Liver (tissue), 8 donors: ENCODE measurements at regions not wholly inside any gene's neighbourhood (a gene's known extent, or its start where the extent isn't known, plus 50 kb on each side); places are given as distances from the start of the nearest gene placed in this dataset.
"Not testable (repeated sequence)": the region's sequence is repeated elsewhere in the genome, so short reads cannot be mapped to it uniquely, and the experiment has no call there.

Experiments used
- DNase-seq: peaks from one replicate; pipeline ENCODE4 v3.0.0-alpha.2; 2017; ENCODE audit warnings: low spot score
- H3K27ac ChIP-seq, 2 donors: one replicate each; pipeline ENCODE4 v1.7.0; 2013; ENCODE audit warnings: inconsistent platforms in 2 of 2, low read length in 2 of 2, control low read depth in 1 of 2, low read depth in 1 of 2, mild to moderate bottlenecking in 1 of 2
- H3K27me3 ChIP-seq, 4 donors: one replicate each; pipeline versions ENCODE4 v1.6.1 to v1.7.0; 2013; ENCODE audit warnings: low read length in 3 of 4, inconsistent platforms in 1 of 4, mild to moderate bottlenecking in 1 of 4, moderate library complexity in 1 of 4; ENCODE audit not compliant: control insufficient read depth in 4 of 4, insufficient read depth in 4 of 4
- H3K36me3 ChIP-seq, 4 donors: one replicate each; pipeline versions ENCODE4 v1.6.1 to v1.7.0; 2013; ENCODE audit warnings: low read length in 3 of 4, mild to moderate bottlenecking in 3 of 4, low read depth in 1 of 4, moderate library complexity in 1 of 4; ENCODE audit not compliant: control insufficient read depth in 4 of 4, insufficient read depth in 3 of 4
- H3K4me1 ChIP-seq, 4 donors: one replicate each; pipeline versions ENCODE4 v1.6.1 to v1.7.0; 2013; ENCODE audit warnings: low read length in 3 of 4, mild to moderate bottlenecking in 3 of 4, moderate library complexity in 1 of 4; ENCODE audit not compliant: control insufficient read depth in 4 of 4, insufficient read depth in 4 of 4
- H3K4me3 ChIP-seq, 3 donors: one replicate each; pipeline versions ENCODE4 v1.6.1 to v1.7.0; 2013; ENCODE audit warnings: low read length in 3 of 3, control low read depth in 1 of 3, low read depth in 1 of 3, mild to moderate bottlenecking in 1 of 3
- H3K9ac ChIP-seq, 2 donors: one replicate each; pipeline ENCODE4 v1.7.0; 2013; ENCODE audit warnings: low read length in 2 of 2, mild to moderate bottlenecking in 2 of 2, moderate library complexity in 2 of 2, control low read depth in 1 of 2, low read depth in 1 of 2
- H3K9me3 ChIP-seq, 4 donors: one replicate each; pipeline versions ENCODE4 v1.6.1 to v1.7.0; 2013; ENCODE audit warnings: low read length in 3 of 4; ENCODE audit not compliant: control insufficient read depth in 4 of 4
- EGR1 ChIP-seq, 2 donors: IDR thresholded peaks; 2 replicates each; pipeline ENCODE4 v1.6.1; 2016 to 2018; ENCODE audit warnings: antibody characterized with exemption in 2 of 2, low read depth in 2 of 2
- FOXA2 ChIP-seq: IDR thresholded peaks from 2 replicates; pipeline ENCODE4 v1.6.1; 2016; ENCODE audit warnings: antibody characterized with exemption
- GABPA ChIP-seq, 2 donors: IDR thresholded peaks in 1 of 2; conservative IDR thresholded peaks in 1 of 2; 2 replicates each; pipeline ENCODE4 v1.6.1; 2016; ENCODE audit warnings: antibody characterized with exemption in 2 of 2, mild to moderate bottlenecking in 1 of 2, moderate library complexity in 1 of 2
- HNF4A ChIP-seq, 2 donors: conservative IDR thresholded peaks; 2 replicates each; pipeline ENCODE4 v1.6.1; 2016; ENCODE audit warnings: antibody characterized with exemption in 2 of 2, mild to moderate bottlenecking in 2 of 2
- HNF4G ChIP-seq: IDR thresholded peaks from 2 replicates; pipeline ENCODE4 v1.6.1; 2016; ENCODE audit warnings: antibody characterized with exemption
- JUND ChIP-seq, 2 donors: IDR thresholded peaks; 2 replicates each; pipeline ENCODE4 v1.6.1; 2016; ENCODE audit warnings: antibody characterized with exemption in 2 of 2
- NR2F2 ChIP-seq: IDR thresholded peaks from 2 replicates; pipeline ENCODE4 v1.6.1; 2016; ENCODE audit warnings: antibody characterized with exemption
- RAD21 ChIP-seq, 2 donors: IDR thresholded peaks; 2 replicates each; pipeline ENCODE4 v1.6.1; 2016; ENCODE audit warnings: antibody characterized with exemption in 2 of 2, mild to moderate bottlenecking in 2 of 2
- RXRA ChIP-seq, 2 donors: IDR thresholded peaks; 2 replicates each; pipeline ENCODE4 v1.6.1; 2017 to 2018; ENCODE audit warnings: antibody characterized with exemption in 2 of 2, mild to moderate bottlenecking in 1 of 2
- SP1 ChIP-seq: IDR thresholded peaks from 2 replicates; pipeline ENCODE4 v1.6.1; 2018; ENCODE audit warnings: antibody characterized with exemption, mild to moderate bottlenecking
- TAF1 ChIP-seq: conservative IDR thresholded peaks from 2 replicates; pipeline ENCODE4 v1.6.1; 2016; ENCODE audit warnings: antibody characterized with exemption, mild to moderate bottlenecking
- ZBTB33 ChIP-seq: IDR thresholded peaks from 2 replicates; pipeline ENCODE4 v1.6.1; 2016; ENCODE audit warnings: antibody characterized with exemption
- WGBS: extraction: QIAGEN DNeasy Blood & Tissue Kit; methylation state at CpG from one replicate; pipeline ENCODE4 v1.1.7; 2013; 5-methylcytosine and 5-hydroxymethylcytosine counted together
- TF ChIP-seq, protein P1 (sequence below): fragments of 150-350 bp; IDR thresholded peaks from 2 replicates; pipeline ENCODE4 v1.5.1; 2017; ENCODE audit warnings: improper control_type of control experiment, low read depth, low read length; ENCODE audit not compliant: missing input control
- TF ChIP-seq, protein P2 (sequence below): IDR thresholded peaks from 2 replicates; pipeline ENCODE4 v1.6.1; 2016; ENCODE audit warnings: antibody characterized with exemption, mild to moderate bottlenecking
- TF ChIP-seq, protein P3 (sequence below): IDR thresholded peaks from 2 replicates; pipeline ENCODE4 v1.6.1; 2016; ENCODE audit warnings: antibody characterized with exemption
- TF ChIP-seq, protein P4 (sequence below): IDR thresholded peaks from 2 replicates; pipeline ENCODE4 v1.6.1; 2016; ENCODE audit warnings: antibody characterized with exemption
- donor health status: healthy.
- donor health status: healthy.
- donor health status: healthy.
- donor health status: healthy.
- donor health status: healthy.

DNA sequence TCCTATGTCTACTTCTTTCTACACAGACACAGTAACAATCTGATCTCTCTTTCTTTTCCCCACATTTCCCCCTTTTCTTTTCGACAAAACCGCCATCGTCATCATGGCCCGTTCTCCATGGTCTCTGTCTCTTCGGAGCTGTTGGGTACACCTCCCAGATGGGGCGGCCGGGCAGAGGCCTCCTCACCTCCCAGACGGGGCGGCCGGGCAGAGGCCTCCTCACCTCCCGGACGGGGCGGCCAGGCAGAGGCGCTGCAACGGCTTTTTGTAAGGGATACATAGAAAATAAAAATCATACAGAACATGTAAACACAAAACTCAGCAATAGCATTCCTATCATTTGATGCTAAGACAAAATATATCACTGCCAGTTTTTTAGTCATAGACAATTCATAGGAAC, 57.2 kb upstream of the USP25 start:
- H3K9ac ChIP-seq, H3K27ac ChIP-seq, H3K4me3 ChIP-seq, H3K4me1 ChIP-seq, H3K36me3 ChIP-seq, H3K27me3 ChIP-seq, H3K9me3 ChIP-seq, DNase-seq: not testable (repeated sequence)
- 98% methylated on average over 15 of the region's 15 CpGs for WGBS

DNA sequence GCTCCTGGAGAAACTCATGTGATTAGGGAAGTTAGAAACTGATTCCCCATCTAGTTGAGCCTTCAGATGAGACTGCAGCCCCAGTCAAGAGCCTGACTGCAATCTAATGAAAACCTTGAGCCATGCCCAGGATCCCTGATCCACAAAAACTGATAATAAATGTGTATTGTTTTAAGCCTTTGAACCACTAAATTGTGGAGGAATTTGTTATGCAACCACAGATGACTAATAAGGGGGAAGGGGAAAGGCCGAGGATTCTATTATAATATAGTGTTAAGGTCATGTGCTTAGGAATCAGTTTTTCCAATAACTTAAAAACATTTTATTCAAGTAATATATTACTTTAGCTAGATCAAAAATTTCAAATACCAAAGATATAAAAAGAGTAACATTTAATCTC, 52.8 kb upstream of the USP25 start:
- Histone ChIP-seq H3K9me3 (no peaks in the 10 kb centered on the region), H3K4me1 (no peaks in the 10 kb centered on the region), H3K9ac (no peak overlapping the region), H3K4me3 (no peak overlapping the region), H3K36me3 (no peaks in the 10 kb centered on the region), H3K27ac (no peak overlapping the region), H3K27me3 (no peaks in the 10 kb centered on the region)
- 88% methylated on average over 1 of the region's 1 CpG for WGBS
- TF ChIP-seq RAD21 (IDR thresholded peaks at IDR 0.05) = no peak
- no peak for TF ChIP-seq GABPA (IDR thresholded peaks at IDR 0.05 in 1 of 2, conservative IDR thresholded peaks at IDR 0.05 in 1 of 2)
- TF ChIP-seq, protein P1, sequence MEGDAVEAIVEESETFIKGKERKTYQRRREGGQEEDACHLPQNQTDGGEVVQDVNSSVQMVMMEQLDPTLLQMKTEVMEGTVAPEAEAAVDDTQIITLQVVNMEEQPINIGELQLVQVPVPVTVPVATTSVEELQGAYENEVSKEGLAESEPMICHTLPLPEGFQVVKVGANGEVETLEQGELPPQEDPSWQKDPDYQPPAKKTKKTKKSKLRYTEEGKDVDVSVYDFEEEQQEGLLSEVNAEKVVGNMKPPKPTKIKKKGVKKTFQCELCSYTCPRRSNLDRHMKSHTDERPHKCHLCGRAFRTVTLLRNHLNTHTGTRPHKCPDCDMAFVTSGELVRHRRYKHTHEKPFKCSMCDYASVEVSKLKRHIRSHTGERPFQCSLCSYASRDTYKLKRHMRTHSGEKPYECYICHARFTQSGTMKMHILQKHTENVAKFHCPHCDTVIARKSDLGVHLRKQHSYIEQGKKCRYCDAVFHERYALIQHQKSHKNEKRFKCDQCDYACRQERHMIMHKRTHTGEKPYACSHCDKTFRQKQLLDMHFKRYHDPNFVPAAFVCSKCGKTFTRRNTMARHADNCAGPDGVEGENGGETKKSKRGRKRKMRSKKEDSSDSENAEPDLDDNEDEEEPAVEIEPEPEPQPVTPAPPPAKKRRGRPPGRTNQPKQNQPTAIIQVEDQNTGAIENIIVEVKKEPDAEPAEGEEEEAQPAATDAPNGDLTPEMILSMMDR = no peak
- TF ChIP-seq FOXA2 = no peak
- TF ChIP-seq, protein P2, sequence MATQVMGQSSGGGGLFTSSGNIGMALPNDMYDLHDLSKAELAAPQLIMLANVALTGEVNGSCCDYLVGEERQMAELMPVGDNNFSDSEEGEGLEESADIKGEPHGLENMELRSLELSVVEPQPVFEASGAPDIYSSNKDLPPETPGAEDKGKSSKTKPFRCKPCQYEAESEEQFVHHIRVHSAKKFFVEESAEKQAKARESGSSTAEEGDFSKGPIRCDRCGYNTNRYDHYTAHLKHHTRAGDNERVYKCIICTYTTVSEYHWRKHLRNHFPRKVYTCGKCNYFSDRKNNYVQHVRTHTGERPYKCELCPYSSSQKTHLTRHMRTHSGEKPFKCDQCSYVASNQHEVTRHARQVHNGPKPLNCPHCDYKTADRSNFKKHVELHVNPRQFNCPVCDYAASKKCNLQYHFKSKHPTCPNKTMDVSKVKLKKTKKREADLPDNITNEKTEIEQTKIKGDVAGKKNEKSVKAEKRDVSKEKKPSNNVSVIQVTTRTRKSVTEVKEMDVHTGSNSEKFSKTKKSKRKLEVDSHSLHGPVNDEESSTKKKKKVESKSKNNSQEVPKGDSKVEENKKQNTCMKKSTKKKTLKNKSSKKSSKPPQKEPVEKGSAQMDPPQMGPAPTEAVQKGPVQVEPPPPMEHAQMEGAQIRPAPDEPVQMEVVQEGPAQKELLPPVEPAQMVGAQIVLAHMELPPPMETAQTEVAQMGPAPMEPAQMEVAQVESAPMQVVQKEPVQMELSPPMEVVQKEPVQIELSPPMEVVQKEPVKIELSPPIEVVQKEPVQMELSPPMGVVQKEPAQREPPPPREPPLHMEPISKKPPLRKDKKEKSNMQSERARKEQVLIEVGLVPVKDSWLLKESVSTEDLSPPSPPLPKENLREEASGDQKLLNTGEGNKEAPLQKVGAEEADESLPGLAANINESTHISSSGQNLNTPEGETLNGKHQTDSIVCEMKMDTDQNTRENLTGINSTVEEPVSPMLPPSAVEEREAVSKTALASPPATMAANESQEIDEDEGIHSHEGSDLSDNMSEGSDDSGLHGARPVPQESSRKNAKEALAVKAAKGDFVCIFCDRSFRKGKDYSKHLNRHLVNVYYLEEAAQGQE = no peak
- TF ChIP-seq TAF1 = no peak
- TF ChIP-seq HNF4A (conservative IDR thresholded peaks at IDR 0.05) = no peak
- TF ChIP-seq NR2F2 = no peak
- no peak for TF ChIP-seq RXRA (IDR thresholded peaks at IDR 0.05)
- TF ChIP-seq, protein P3, sequence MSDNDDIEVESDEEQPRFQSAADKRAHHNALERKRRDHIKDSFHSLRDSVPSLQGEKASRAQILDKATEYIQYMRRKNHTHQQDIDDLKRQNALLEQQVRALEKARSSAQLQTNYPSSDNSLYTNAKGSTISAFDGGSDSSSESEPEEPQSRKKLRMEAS = no peak
- TF ChIP-seq SP1 = no peak
- TF ChIP-seq, protein P4, sequence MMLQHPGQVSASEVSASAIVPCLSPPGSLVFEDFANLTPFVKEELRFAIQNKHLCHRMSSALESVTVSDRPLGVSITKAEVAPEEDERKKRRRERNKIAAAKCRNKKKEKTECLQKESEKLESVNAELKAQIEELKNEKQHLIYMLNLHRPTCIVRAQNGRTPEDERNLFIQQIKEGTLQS = no peak
- no peak for TF ChIP-seq ZBTB33
- no peak for TF ChIP-seq JUND (IDR thresholded peaks at IDR 0.05)
- TF ChIP-seq EGR1 (IDR thresholded peaks at IDR 0.05; ENCODE audit: low read depth in 2 of 2) = no peak
- no peak for TF ChIP-seq HNF4G
- no peak for DNase-seq
